ENCODE measurements at regions not wholly inside any gene's neighbourhood (a gene's known extent, or its start where the extent isn't known, plus 50 kb on each side); places are given as distances from the start of the nearest gene placed in this dataset.

- Histone ChIP-seq H3K9me3 (no peaks in the 10 kb centered on the region), H3K4me1 (no peaks in the 10 kb centered on the region), H3K27me3 (no peaks in the 10 kb centered on the region), H3K4me3 (no peak overlapping the region), H3K36me3 (no peaks in the 10 kb centered on the region), H3K27ac (no peak overlapping the region)
- no peak for TF ChIP-seq CTCF (IDR thresholded peaks at IDR 0.05)
- no peak for DNase-seq
- intact Hi-C loops (cut with DNase I; ENCODE audit: low total_unique reads), result no loop called here
These were observed 447.4 kb downstream of the XPNPEP1 start for GRCh38 chr10:109475711-109476421.

- no peak for TF ChIP-seq CTCF (IDR thresholded peaks at IDR 0.05)
- Histone ChIP-seq H3K4me1 (no peaks in the 10 kb centered on the region), H3K27me3 (no peaks in the 10 kb centered on the region), H3K9me3 (no peaks in the 10 kb centered on the region), H3K4me3 (no peak overlapping the region), H3K27ac (no peak overlapping the region), H3K36me3 (no peaks in the 10 kb centered on the region)
- no peak for DNase-seq
- intact Hi-C loops (cut with DNase I; ENCODE audit: low total_unique reads), result no loop called here
These were observed 448.5 kb downstream of the XPNPEP1 start for GRCh38 chr10:109474812-109475211.

GRCh38 chr10:109474261-109474660, 449.1 kb downstream of the XPNPEP1 start:
- TF ChIP-seq CTCF (IDR thresholded peaks at IDR 0.05), result no peak
- DNase-seq, result no peak
- Histone ChIP-seq H3K27me3 (no peaks in the 10 kb centered on the region), H3K4me3 (no peak overlapping the region), H3K27ac (no peak overlapping the region), H3K9me3 (no peaks in the 10 kb centered on the region), H3K36me3 (no peaks in the 10 kb centered on the region), H3K4me1 (no peaks in the 10 kb centered on the region)
- intact Hi-C loops (cut with DNase I; ENCODE audit: low total_unique reads), result no loop called here

- Histone ChIP-seq H3K4me3 (no peak overlapping the region), H3K4me1 (no peaks in the 10 kb centered on the region), H3K27ac (no peak overlapping the region), H3K9me3 (no peaks in the 10 kb centered on the region), H3K27me3 (peaks cover 0 to 4% of the 10 kb centered on the region in 2 donors), H3K36me3 (no peaks in the 10 kb centered on the region)
- DNase-seq, result no peak
- intact Hi-C loops (cut with DNase I; ENCODE audit: low total_unique reads), result no loop called here
- no peak for TF ChIP-seq CTCF (IDR thresholded peaks at IDR 0.05)
These were observed 455.8 kb downstream of the XPNPEP1 start for GRCh38 chr10:109467551-109467950.

GRCh38 chr10:109464949-109465348, 458.4 kb downstream of the XPNPEP1 start:
- no peak for TF ChIP-seq CTCF (IDR thresholded peaks at IDR 0.05)
- no peak overlapping the region for H3K4me3 ChIP-seq
- no peaks in the 10 kb centered on the region for H3K36me3 ChIP-seq
- peaks cover 0 to 4% of the 10 kb centered on the region in 2 donors for H3K27me3 ChIP-seq
- intact Hi-C loops (cut with DNase I; ENCODE audit: low total_unique reads), result no loop called here
- no peak overlapping the region for H3K27ac ChIP-seq
- no peaks in the 10 kb centered on the region for H3K9me3 ChIP-seq
- no peak for DNase-seq
- H3K4me1 ChIP-seq, result no peaks in the 10 kb centered on the region

- DNase-seq, result no peak
- Histone ChIP-seq H3K36me3 (no peaks in the 10 kb centered on the region), H3K27me3 (peaks cover 0 to 24% of the 10 kb centered on the region in 2 donors), H3K4me3 (no peak overlapping the region), H3K4me1 (peaks cover 0 to 6% (median 3%) of the 10 kb centered on the region in 4 donors), H3K27ac (no peak overlapping the region), H3K9me3 (peaks cover 2 to 12% (median 7%) of the 10 kb centered on the region in 3 donors)
- intact Hi-C loops (cut with DNase I; ENCODE audit: low total_unique reads), result no loop called here
- no peak for TF ChIP-seq CTCF (IDR thresholded peaks at IDR 0.05)
These were observed 466.0 kb downstream of the XPNPEP1 start for GRCh38 chr10:109457302-109457638.
